ENCODE measurements at regions not wholly inside any gene's neighbourhood (a gene's known extent, or its start where the extent isn't known, plus 50 kb on each side); places are given as distances from the start of the nearest gene placed in this dataset.

GRCh38 chr5:96050273-96050880 is 88.7 kb upstream of the ELL2 start:
- Histone ChIP-seq H3K36me3 (ENCODE audit: control insufficient read depth in 2 of 2, insufficient read depth in 1 of 2, low read length in 2 of 2) (no peaks in the 10 kb centered on the region), H3K27ac (ENCODE audit: extremely low read depth, low read depth, low read length) (no peak overlapping the region), H3K9me3 (ENCODE audit: control insufficient read depth, insufficient read depth, low read depth, low read length) (no peaks in the 10 kb centered on the region), H3K4me1 (ENCODE audit: control insufficient read depth, insufficient read depth, low read length) (no peaks in the 10 kb centered on the region), H3K4me3 (ENCODE audit: low read depth, low read length) (no peak overlapping the region)
- CTCF ChIA-PET: no interaction called here
- POLR2A ChIA-PET: interaction anchor here (0.7 to 0.9 kb wide), 2 partner anchors 273 to 780 kb away, joined by 3 to 9 read pairs; no protein-coding TSS in a partner anchor
- TF ChIP-seq ZFP3 (tag by site-specific recombination; IDR thresholded peaks at IDR 0.05; ENCODE audit: low read depth) (no peak), ZNF510 (tag by site-specific recombination; IDR thresholded peaks at IDR 0.05; ENCODE audit: insufficient replicate concordance) (no peak), ZNF521 (tag by site-specific recombination; IDR thresholded peaks at IDR 0.05) (no peak), OSR2 (tag by site-specific recombination; IDR thresholded peaks at IDR 0.05) (no peak), HOXD13 (CRISPR knock-in tag; IDR thresholded peaks at IDR 0.05; ENCODE audit: borderline replicate concordance) (no peak)

- POLR2A ChIA-PET: interaction anchor here (0.7 to 0.9 kb wide), 2 partner anchors 274 to 779 kb away, joined by 3 to 9 read pairs; no protein-coding TSS in a partner anchor
- no peak overlapping the region for H3K27ac ChIP-seq (ENCODE audit: extremely low read depth, low read depth, low read length)
- no peak overlapping the region for H3K4me3 ChIP-seq (ENCODE audit: low read depth, low read length)
- TF ChIP-seq ZNF76 (tag by site-specific recombination; IDR thresholded peaks at IDR 0.05; ENCODE audit: borderline replicate concordance, low read depth) (no peak), FEZF1 (tag by site-specific recombination; IDR thresholded peaks at IDR 0.05) (no peak), MYNN (tag by site-specific recombination; IDR thresholded peaks at IDR 0.05; ENCODE audit: borderline replicate concordance) (no peak), ZFP37 (tag by site-specific recombination; IDR thresholded peaks at IDR 0.05) (no peak), ZNF132 (tag by site-specific recombination; IDR thresholded peaks at IDR 0.05; ENCODE audit: borderline replicate concordance) (no peak), ZNF629 (tag by site-specific recombination; IDR thresholded peaks at IDR 0.05) (0 out of 2 replicates have a peak, but pooled peaks have one; percentile 19), BCL6B (tag by site-specific recombination; IDR thresholded peaks at IDR 0.05) (peak; percentile 74; the same call in 1 of the 2 replicates), ZNF174 (tag by site-specific recombination; IDR thresholded peaks at IDR 0.05) (no peak), ZNF785 (tag by site-specific recombination; IDR thresholded peaks at IDR 0.05) (no peak), ZNF362 (tag by site-specific recombination; IDR thresholded peaks at IDR 0.05) (peak; percentile 85; the same call in 1 of the 2 replicates), ZNF133 (tag by site-specific recombination; IDR thresholded peaks at IDR 0.05) (peak; percentile 84), ZNF302 (tag by site-specific recombination; IDR thresholded peaks at IDR 0.05; ENCODE audit: low read depth) (0 out of 2 replicates have a peak, but pooled peaks have one; percentile 7), ZEB2 (tag by site-specific recombination; IDR thresholded peaks at IDR 0.05) (no peak), ATF2 (tag by site-specific recombination; IDR thresholded peaks at IDR 0.05; ENCODE audit: low read depth) (peak; percentile 51; the same call in 1 of the 2 replicates), ZNF510 (tag by site-specific recombination; IDR thresholded peaks at IDR 0.05; ENCODE audit: insufficient replicate concordance) (no peak), BCL11A (tag by site-specific recombination; IDR thresholded peaks at IDR 0.05; ENCODE audit: low read depth) (no peak), ZNF830 (tag by site-specific recombination; IDR thresholded peaks at IDR 0.05; ENCODE audit: low read depth) (no peak), ZBTB48 (tag by site-specific recombination; IDR thresholded peaks at IDR 0.05) (peak; percentile 50; the same call in 1 of the 2 replicates), ZBTB17 (tag by site-specific recombination; IDR thresholded peaks at IDR 0.05) (peak; percentile 42), PRDM1 (tag by site-specific recombination; IDR thresholded peaks at IDR 0.05) (peak; percentile 18; the same call in 1 of the 2 replicates), ZSCAN5A (tag by site-specific recombination; IDR thresholded peaks at IDR 0.05) (no peak)
Measured at GRCh38 chr5:96049398-96050272, 88.0 kb upstream of the ELL2 start.

More at GRCh38 chr5:96049398-96050272, 88.0 kb upstream of the ELL2 start:
- Histone ChIP-seq H3K9me3 (ENCODE audit: control insufficient read depth, insufficient read depth, low read depth, low read length) (no peaks in the 10 kb centered on the region), H3K4me1 (ENCODE audit: control insufficient read depth, insufficient read depth, low read length) (no peaks in the 10 kb centered on the region), H3K36me3 (ENCODE audit: control insufficient read depth in 2 of 2, insufficient read depth in 1 of 2, low read length in 2 of 2) (no peaks in the 10 kb centered on the region)
- CTCF ChIA-PET: no interaction called here
